H54 (cell line): ENCODE measurements at regions not wholly inside any gene's neighbourhood (a gene's known extent, or its start where the extent isn't known, plus 50 kb on each side); places are given as distances from the start of the nearest gene placed in this dataset.

ENCODE experiments used
- DNase-seq: peaks from one replicate; pipeline ENCODE4 v3.0.0; 2011; ENCODE audit warnings: low spot score, mixed read lengths; ENCODE audit not compliant: insufficient read length
- FAIRE-seq: peaks from 3 replicates; lab custom pipeline; 2011; peaks lifted over from hg19 to GRCh38; lab: Jason Lieb, UNC
- POLR2A ChIP-seq: IDR thresholded peaks from 2 replicates; pipeline ENCODE4 v1.6.1; 2011; ENCODE audit warnings: low read depth, mild to moderate bottlenecking, low read length

- no peak for TF ChIP-seq POLR2A
- DNase-seq (no peak), FAIRE-seq (no peak)
Observed at GRCh38 chr13:111482806-111483620, 162.6 kb downstream of the TEX29 start.

DNA sequence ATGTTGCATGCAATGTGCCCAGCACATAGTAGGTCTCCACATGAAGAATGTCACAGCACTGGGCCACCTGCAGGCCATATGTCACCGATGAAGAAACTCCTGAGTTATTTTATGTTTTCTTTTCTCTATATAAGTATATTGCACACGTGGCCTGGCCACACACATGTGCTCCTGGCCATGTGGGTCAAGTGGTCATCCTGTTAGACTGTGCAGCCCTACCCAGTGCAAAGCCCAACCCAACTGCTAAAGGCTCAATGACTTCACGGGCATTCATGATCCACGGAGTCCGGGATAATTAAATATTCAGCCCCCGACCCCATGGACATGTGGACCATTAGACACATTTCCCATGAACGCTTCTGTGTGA is 163.2 kb downstream of the TEX29 start:
- no peak for DNase-seq
- TF ChIP-seq POLR2A, result no peak
- no peak for FAIRE-seq

GRCh38 chr13:111484141-111484925 is 163.9 kb downstream of the TEX29 start:
- DNase-seq (no peak), FAIRE-seq (no peak)
- TF ChIP-seq POLR2A, result no peak

DNA sequence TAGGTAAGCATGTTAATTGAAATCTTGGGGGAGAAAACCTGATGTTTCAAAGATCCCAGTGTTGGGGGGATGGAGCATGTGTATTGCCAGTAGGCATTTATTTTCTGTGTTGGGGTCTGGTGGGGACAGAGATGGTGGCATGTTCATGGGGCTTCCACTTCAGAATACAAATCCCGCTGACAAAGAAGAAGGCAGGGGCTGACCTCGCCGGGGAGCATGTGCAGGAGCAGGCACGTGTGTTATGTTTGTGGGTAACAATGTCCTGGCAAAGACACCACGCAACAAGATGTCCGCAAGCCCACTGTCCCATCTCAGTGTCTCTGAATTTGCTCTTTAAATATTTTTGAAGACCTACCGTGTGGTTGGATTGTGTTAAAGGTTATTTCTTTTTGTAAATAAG is 164.5 kb downstream of the TEX29 start:
- TF ChIP-seq POLR2A, result no peak
- FAIRE-seq (no peak), DNase-seq (no peak)

DNA sequence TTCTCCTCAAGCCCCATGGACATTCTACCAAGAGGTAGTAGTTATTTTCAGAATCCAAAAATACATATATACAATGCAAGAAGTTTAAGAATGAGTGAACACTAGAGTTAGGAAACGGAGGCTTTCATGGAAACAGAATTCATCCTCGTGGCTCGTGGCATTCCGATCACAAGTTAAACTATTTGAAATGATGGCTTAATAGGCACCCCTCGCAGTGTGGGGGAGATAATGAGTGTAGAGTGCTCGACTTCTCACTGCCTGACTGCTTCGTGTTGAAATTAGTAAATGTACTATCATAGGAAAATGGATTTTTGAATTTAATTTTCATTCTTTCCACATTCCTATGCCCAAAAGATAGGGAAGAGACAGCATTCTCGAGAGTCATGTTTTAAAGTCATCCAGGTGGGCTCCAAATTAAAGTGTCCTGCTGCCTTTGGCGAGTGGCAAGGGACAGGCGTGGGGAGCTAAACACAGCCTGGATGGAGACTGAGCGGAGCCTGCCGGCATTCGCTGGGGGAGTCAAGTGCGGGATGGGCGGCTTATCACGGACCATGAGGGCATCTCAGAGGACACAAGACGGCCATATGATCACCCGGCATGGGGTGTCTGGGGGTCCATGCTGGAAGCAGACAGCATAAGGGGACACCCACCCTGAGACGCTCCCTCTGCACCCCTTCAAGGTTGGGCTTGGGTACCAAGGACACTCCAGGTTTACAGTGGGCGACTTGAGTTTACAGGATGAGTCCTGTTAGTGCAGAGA is 165.2 kb downstream of the TEX29 start:
- DNase-seq (no peak), FAIRE-seq (no peak)
- TF ChIP-seq POLR2A, result no peak

DNA sequence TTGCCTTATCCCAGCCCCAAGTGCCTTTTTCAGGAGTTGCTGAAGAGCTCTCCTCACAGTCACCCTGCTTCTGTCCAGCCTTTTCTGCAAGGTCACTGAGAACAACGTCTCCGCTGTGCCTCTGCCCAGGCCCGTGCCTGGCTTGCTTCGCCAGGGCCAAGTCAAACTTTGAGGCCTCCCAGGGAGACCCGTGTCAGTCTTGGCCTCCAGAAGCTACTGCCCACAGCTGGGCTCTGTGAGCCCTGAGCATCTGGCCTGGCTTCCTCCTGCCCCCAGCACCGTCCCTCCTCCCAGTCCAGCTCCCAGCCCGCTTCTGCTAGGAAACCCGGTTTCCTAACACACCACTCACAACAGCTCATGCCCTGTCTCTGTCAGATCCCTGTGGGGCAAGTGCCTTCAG is 165.9 kb downstream of the TEX29 start:
- TF ChIP-seq POLR2A, result no peak
- no peak for DNase-seq
- FAIRE-seq, result no peak

DNA sequence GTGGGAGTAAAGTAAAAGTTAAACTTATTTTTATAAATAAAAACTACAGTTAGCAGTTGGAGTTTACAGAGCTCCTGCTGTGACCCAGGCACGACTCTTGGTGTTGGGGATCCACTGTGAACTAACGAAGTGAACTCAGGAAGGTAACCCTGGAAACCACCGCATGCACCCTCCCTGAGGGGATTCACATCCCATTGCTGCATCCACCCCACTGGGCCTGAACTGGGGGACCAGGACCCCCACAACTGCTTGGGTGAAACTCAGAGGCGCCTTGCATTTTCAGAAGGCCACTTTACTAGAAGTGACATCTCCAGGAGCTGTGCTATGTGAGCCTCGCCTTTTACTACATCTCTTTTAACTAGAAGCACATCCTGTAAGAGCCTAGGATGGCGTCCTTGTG is 166.4 kb downstream of the TEX29 start:
- no peak for TF ChIP-seq POLR2A
- FAIRE-seq (no peak), DNase-seq (no peak)

DNA sequence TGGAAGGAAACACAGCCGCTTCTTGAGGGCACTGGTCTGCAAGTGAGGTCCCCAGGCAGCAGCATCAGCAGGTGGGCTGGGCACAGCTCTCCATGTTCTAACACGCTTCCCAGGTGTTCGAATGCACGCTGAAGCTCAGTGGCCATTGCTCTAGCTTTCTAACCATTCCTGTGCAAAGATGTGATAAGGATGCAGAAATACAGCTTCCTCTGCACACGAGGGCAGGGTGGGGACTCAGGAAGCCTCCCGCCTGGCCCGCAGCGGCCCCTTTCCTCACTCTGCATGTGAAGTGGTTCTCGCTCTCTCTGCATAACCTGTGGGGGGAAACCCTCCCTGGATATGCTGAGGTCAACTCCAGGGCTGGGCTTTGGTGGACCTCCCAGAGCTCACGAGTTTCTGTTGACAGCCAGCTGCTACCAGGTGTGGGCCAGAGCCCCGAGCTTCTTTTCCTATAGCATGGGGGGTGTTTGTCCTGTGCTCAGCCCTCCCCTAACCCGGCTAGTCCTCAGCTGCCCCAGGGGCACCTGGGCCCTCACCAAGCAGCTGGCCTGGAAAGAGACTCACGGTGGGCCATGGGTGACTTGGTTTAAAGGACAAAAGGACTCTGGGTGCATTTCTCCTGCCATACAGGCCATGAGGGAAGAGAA is 168.2 kb downstream of the TEX29 start:
- no peak for DNase-seq
- FAIRE-seq, result no peak
- no peak for TF ChIP-seq POLR2A

DNA sequence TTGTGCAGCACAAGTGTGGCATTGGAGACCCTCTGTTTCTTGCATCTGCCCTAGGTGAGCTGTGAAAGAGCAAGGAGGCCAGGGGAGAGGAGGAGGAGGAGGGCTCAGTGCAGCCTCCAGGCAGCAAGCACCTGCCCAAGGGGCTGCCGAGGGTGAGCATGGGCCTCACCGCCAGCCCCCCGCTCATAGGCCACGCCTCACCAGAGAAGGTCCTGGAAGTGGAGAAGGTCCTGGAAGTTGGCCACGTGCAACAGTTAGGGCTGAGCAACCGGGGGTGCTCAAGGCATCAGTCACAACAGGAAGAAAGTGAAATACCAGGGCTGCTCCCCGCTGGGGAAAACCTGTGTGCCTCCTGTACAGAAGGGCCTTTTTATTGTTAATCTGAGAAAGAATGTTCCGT is 168.9 kb downstream of the TEX29 start:
- no peak for TF ChIP-seq POLR2A
- no peak for FAIRE-seq
- DNase-seq, result no peak

DNA sequence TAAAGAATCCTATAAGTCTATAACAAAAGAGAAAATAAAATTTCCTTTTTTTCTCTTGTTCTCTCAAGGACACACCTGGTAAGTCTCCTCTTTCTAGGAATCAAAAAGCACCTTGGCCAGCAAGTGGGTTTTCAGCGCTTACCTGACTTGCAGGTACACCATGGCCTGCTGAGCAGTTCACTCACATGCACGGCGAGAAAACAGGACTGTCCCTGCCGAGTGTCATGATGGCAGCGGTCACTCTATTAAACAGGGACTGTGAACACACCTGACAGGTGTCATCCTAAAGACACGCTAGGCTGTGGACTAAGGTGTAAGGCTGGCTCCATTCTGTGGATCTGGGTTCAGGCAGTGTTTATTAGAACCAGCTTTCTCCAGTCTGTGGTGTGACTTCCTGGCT is 170.2 kb downstream of the TEX29 start:
- no peak for FAIRE-seq

GRCh38 chr13:111491021-111491420 is 170.6 kb downstream of the TEX29 start:
- no peak for FAIRE-seq
- no peak for TF ChIP-seq POLR2A
- no peak for DNase-seq

More for the DNA sequence above, 170.2 kb downstream of the TEX29 start:
- TF ChIP-seq POLR2A, result no peak
- DNase-seq, result no peak

DNA sequence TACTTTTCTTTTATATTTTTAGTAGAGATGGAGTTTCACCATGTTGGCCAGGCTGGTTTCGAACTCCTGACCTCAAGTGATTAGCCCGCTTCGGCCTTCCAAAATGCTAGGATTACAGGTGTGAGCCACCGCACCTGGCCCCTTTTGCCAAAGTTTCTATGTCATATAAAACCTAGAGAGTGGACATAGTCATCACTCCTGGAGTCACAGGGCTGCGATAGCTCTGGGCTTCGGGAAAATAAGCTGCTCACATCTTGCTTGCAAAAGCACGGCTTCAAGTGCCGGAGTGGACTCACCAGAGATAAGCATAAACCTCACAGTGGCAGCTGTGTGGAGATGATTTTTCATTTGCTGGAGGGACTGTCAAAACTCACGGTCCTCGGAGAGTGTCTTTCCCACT is 171.2 kb downstream of the TEX29 start:
- FAIRE-seq (no peak), DNase-seq (no peak)
- no peak for TF ChIP-seq POLR2A

DNA sequence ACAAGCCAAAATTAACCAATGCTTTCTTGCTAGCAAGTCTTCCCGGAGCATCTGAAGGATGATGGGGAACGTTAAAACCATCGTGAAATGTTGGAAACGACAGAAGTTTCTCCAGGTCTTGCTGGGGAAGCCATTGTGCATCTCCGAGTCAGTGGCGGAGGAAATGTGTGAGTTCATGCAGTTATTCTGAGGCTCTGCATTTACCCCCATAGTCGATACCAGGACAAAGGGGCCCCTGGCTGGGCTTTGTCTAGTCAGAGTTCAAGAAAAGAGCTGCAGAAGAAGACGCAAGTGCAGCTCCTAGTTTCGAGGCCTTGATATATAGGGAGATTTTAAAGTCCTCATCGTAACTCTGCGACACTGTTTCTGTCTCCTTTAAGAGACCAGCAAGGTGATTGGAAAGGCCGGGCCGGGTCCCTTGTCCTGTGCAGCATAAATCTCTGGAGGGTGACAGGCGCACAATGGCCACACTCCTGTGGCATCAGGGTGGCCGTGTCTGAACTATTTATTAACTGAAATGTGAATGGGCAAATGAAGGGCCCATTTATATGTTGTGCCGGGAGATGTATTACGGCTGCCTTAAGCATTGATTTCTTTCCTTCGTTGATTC is 172.0 kb downstream of the TEX29 start:
- FAIRE-seq, result no peak
- no peak for TF ChIP-seq POLR2A
- DNase-seq, result no peak
